ENCODE measurements at regions not wholly inside any gene's neighbourhood (a gene's known extent, or its start where the extent isn't known, plus 50 kb on each side); places are given as distances from the start of the nearest gene placed in this dataset.
"Not testable (repeated sequence)": the region's sequence is repeated elsewhere in the genome, so short reads cannot be mapped to it uniquely, and the experiment has no call there.

- DNase-seq = no peak
Observed at GRCh38 chr2:226116346-226116745, 683.3 kb downstream of the IRS1 start.

DNA sequence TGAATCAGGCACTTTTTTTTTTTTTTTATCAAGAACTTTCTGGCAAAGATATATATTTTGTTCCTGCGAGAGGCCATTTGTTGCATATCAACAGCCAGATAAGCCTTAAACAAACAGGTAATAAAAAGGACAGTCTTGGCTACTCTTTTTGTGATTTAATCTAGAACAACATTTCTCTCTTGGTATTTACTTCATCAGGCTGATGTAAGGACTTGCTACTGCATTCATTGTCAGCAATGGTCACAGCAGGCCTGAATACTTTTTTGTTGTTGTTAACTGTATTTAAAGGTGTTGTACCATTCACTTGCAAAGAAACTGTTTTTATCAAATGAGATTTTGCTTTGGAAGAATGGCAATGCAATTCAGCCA, 683.8 kb downstream of the IRS1 start:
- peak; percentile 30 for DNase-seq

DNA sequence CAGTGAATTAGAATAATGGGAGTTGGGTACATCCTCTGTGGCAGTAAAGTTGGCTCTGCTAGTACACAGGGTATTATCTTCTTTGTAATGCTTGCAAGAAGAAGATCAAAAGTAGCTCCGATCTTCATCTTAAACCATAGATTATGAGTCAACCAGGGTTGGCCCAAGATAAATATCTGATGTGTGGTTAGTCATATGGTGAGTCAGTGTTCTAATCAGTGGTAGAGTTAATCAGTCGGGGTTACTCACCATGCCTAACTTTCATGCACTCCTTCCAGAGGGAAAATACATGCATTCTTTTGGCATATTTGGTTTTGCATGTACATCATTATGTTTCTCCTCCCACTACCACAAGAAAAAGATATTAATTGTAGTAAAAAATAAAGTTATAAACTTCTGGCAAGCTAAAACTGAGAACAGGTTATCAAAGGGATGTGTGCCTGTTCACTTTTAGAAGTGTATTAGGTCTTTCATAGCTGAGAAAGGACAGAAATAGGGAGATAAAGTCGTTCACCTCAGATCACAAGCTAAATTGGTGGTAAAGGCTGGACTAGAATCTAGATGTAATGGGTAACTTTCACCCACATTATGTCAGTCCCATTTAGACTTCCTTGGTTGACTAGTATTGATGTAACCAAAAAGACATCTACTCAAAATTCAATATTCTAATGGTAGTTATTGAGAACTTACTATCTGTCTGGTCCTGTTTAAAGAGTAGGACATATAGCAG, 684.4 kb downstream of the IRS1 start:
- peak; percentile 98 for DNase-seq

DNA sequence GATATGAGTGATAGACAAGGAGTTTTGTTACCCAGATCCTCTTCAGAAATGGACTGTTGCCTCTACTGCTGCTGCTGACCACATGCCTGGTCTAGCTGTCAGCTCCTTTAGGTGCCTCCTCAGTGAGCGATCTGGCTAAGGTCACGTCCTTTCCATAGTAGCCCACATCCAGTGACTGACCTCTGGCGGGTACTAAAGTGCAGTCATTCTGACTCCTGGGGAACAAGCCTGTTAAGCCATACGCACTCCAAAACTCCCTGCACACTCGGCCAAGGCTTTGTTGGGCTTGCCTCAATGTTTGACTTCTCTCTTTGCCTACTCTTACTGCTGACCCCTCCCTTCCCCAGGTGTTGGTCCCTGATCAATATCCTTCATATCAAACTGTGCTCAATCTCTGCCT, 685.2 kb downstream of the IRS1 start:
- DNase-seq = no peak

DNA sequence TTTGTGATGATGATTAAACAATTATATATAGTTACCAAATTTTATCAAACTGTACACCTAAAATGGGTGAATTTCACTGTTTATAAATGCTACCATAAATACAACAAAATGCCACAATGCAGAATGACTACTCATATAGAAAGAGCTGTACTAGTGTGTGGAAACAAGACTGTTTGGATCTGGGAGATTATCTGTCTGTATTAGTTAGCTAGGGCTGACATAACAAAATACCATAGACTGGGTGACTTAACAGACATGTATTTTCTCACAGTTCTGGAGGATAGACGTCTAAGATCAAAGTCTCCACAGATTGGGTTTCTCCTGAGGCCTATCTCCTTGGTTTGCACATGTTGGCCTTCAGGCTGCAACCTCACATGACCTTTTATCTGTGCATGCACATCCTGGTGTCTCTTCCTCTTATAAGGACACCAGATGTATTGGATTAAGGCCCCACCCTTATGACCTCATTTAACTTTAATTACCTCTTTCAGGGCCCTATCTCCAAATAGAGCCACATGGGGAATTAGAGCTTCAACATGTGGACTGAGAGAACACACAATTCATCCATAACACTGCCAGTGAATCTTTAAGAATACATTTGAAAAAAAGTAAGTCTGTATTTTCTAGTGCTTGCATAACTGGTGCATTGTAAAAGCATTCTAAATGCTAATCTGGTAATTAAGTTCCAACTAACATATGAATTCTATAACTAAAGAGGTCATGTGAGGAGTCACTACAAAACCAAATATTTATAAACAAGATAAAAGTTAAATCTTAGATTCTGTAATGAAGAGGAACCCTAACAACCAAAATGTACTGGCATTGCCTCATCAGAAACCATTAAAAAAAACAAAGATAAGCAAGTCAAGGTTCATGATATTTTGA, 699.6 kb downstream of the NYAP2 start:
- DNase-seq = no peak

DNA sequence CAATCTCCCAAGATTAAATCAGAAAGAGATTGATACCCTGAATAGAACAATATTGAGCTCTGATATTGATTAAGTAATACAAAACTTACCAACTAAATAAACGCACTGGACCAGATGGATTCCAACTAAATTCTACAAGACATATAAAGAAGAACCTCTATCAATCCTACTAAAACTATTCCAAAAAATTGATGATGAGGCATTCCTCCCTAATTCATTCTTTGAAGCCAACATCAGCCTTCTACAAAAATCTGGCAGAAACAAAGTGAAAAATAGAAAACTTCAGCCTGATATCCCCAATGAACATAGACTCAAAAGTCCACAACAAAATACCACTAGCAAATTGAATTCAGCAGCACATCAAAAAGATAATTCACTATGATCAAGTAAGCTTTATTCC, 695.5 kb downstream of the NYAP2 start:
- DNase-seq = no peak

DNA sequence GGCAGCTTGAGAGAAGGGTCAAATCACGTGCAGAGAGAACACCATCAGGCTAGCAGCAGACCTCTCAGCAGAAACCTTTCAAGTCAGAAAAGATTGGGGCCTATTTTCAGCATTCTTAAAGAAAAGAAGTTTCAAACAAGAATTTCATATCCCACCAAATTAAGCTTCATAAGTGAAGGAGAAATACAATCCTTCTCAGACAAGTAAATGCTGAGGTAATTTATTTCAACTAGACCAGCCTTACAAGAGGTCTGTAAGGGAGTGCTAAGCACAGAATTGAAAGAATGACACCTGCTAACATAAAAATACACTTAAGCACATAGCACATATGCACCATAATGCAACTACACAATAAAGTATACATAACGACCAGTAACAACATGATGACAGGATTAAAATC, 693.9 kb downstream of the NYAP2 start:
- DNase-seq = no peak

DNA sequence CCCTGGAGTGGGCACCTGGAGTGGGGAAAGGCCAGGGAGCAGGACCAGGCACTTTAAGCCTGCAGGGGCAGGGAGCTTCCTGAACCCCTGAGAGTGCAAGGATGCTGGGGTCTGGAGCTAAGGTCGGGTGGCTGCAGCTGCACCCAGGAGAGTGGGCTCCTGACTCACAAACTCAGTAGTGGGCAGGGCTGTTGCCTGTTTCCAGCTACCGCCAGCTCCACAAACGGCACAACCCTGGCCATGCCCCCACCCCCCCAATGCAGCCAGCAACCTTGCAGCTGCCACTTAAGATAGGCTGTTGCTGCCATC, 688.8 kb downstream of the NYAP2 start:
- no peak for DNase-seq

- no peak for DNase-seq
Observed at GRCh38 chr2:226087505-226088365, 688.2 kb downstream of the NYAP2 start.

DNA sequence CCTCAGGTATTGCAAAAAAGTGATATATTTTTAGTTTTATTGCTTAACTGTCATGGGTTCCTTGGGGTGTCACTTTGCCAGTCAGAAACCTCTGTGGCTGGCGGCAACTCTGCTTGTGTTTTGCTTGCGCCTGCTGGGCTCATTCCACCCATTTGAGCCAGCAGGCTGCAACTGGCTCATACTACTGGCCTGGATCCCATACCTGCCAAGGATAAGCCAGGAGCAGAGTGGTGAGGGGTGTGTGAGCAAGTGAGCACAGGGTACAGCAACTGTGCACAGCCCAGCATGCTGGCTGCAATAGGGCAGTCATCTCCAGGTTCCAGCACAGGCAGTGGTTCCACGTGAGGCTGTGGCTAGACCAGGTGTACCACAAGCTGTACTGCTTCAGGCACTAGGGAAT, 687.5 kb downstream of the NYAP2 start:
- no peak for DNase-seq

GRCh38 chr2:226086190-226086589, 686.7 kb downstream of the NYAP2 start:
- no peak for DNase-seq

GRCh38 chr2:226085425-226085824, 685.9 kb downstream of the NYAP2 start:
- DNase-seq = not testable (repeated sequence)

GRCh38 chr2:226080334-226080733, 680.8 kb downstream of the NYAP2 start:
- peak; percentile 87 for DNase-seq

DNA sequence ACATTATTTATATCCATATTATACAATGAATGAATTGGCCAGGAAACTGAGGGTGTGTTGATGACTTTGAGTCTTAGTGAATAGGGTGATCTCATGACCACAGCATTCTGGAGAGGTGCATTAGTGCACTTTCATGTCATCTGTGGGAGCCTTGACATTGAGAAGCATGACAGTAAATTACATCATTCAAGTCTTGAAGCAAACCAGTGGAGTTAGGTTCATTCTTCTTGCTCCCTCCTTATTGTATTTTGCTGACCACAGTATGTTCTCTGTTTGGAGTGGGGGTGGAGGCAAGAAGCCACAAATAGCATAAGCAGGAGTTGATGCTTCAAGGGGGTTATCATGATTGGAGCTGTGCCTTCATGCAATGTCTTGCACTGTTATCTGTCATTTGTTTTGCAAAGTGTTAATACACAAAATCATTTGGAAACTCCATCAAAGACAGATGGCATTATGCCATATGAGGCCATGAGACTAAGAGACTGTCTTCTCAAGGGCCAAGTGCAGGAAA, 680.2 kb downstream of the NYAP2 start:
- DNase-seq = peak; percentile 98

- DNase-seq = no peak
Observed at GRCh38 chr2:226079196-226079595, 679.7 kb downstream of the NYAP2 start.

DNA sequence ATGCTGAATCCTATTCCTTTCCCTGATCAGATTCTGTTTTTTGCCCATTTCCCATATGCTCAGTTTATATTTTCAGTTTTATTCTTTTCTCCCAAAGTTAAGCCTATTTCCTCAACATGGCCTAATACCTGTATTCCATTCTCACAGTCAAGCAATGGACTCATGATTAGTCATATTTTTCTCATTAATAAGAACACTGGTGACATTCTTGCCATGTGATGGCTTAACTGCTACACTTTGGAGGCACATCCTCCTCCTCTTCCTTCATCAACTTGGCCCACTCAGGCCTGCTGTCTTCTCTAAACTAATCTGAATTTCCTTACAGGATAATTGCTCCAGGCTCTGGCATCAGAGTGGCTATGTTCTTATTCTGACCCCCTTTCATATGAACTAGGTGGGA, 679.2 kb downstream of the NYAP2 start:
- no peak for DNase-seq

- peak; percentile 14 for DNase-seq
Observed at GRCh38 chr2:226077841-226078240, 678.3 kb downstream of the NYAP2 start.

GRCh38 chr2:226077031-226077430, 677.5 kb downstream of the NYAP2 start:
- DNase-seq = peak; percentile 77

GRCh38 chr2:226076529-226076928, 677.0 kb downstream of the NYAP2 start:
- no peak for DNase-seq

DNA sequence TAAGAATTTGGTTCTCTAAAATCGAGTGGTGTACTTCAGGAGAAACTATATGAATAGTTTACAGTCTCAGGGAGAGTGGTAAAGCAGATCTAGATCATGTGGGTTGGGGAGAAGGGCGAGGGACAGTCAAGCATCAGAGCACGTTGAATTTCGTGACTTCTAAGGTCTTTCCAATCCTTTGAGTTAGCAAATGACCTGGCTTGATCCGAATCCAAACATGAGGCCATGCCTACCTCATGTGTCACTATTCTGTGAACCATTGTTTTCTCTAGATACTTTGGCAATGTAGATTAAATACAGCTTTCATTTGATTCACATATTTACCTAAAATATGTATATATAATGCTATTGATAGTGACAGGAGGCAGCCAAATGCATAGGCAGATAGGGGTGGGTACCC, 674.9 kb downstream of the NYAP2 start:
- no peak for DNase-seq

- DNase-seq = no peak
Observed at GRCh38 chr2:226073496-226074160, 674.1 kb downstream of the NYAP2 start.

GRCh38 chr2:226066873-226067272, 667.4 kb downstream of the NYAP2 start:
- DNase-seq = no peak

DNA sequence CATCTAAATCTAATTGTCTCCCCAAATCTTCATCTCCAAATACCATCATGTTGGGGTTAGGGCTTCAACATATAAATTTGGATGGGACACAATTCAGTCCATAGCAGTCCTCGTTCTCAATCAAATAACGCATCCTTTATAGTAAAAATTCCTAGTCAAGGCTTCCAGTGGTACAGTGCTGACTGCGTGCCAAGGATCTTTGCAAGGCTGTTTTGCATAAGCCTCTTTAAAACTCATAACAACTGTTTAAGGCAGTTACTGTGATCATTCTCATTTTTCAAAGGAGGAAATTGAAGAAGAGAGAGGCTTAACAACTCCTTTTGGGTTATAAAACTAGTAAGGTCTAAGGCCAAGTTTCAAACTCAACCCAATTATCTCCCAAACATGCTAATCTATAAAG, 666.9 kb downstream of the NYAP2 start:
- DNase-seq = no peak

Data from fibroblast of skin of right quadriceps (primary cell).